H9 (cell line): ENCODE measurements at regions not wholly inside any gene's neighbourhood (a gene's known extent, or its start where the extent isn't known, plus 50 kb on each side); places are given as distances from the start of the nearest gene placed in this dataset.

ENCODE experiments used
- DNase-seq: peaks from one replicate; pipeline ENCODE4 v3.0.0-alpha.2; 2017
- H2AFZ ChIP-seq: one replicate; pipeline ENCODE4 v1.6.1; 2013; ENCODE audit warnings: mild to moderate bottlenecking, low read length, control low read depth, moderate library complexity
- H2AK5ac ChIP-seq: 2 replicates; pipeline ENCODE4 v1.6.1; 2013; ENCODE audit warnings: low read length, control low read depth, mixed read lengths; ENCODE audit not compliant: insufficient read length
- H2BK120ac ChIP-seq: one replicate; pipeline ENCODE4 v1.6.1; 2013; ENCODE audit warnings: low read depth, mild to moderate bottlenecking, low read length, control low read depth, inconsistent platforms; ENCODE audit not compliant: poor library complexity, severe bottlenecking
- H2BK12ac ChIP-seq: 2 replicates; pipeline ENCODE4 v1.6.1; 2013; ENCODE audit warnings: low read length, control low read depth, mixed read lengths, low read depth; ENCODE audit not compliant: insufficient read length
- H2BK15ac ChIP-seq: 2 replicates; pipeline ENCODE4 v1.6.1; 2013; ENCODE audit warnings: low read depth, low read length, control low read depth
- H2BK20ac ChIP-seq: one replicate; pipeline ENCODE4 v1.6.1; 2013; ENCODE audit warnings: low read depth, mild to moderate bottlenecking, low read length, control low read depth, inconsistent platforms; ENCODE audit not compliant: poor library complexity, severe bottlenecking
- H2BK5ac ChIP-seq: 2 replicates; pipeline ENCODE4 v1.6.1; 2013; ENCODE audit warnings: low read length, control low read depth, mixed read lengths; ENCODE audit not compliant: insufficient read length
- H3K14ac ChIP-seq: 2 replicates; pipeline ENCODE4 v1.6.1; 2013; ENCODE audit warnings: low read length, control low read depth; ENCODE audit not compliant: insufficient read depth
- H3K18ac ChIP-seq: 2 replicates; pipeline ENCODE4 v1.6.1; 2013; ENCODE audit warnings: low read depth, mild to moderate bottlenecking, mixed read lengths, low read length, control low read depth; ENCODE audit not compliant: insufficient read length
- H3K23ac ChIP-seq: 2 replicates; pipeline ENCODE4 v1.6.1; 2013; ENCODE audit warnings: low read length, control low read depth, mixed read lengths, low read depth; ENCODE audit not compliant: insufficient read length
- H3K23me2 ChIP-seq: 2 replicates; pipeline ENCODE4 v1.6.1; 2013; ENCODE audit warnings: low read depth, mild to moderate bottlenecking, mixed read lengths, low read length, control low read depth; ENCODE audit not compliant: insufficient read length, poor library complexity, severe bottlenecking
- H3K27ac ChIP-seq: 2 replicates; pipeline ENCODE4 v1.5.1; 2013; ENCODE audit warnings: low read length, control low read depth, mixed read lengths, low read depth; ENCODE audit not compliant: insufficient read length
- H3K27me3 ChIP-seq: 2 replicates; pipeline ENCODE4 v1.6.1; 2013; ENCODE audit warnings: low read length, control low read depth, inconsistent platforms; ENCODE audit not compliant: insufficient read depth
- H3K4ac ChIP-seq: 2 replicates; pipeline ENCODE4 v1.6.1; 2013; ENCODE audit warnings: low read depth, mild to moderate bottlenecking, control low read depth, inconsistent platforms, low read length, moderate library complexity
- H3K4me1 ChIP-seq: 2 replicates; pipeline ENCODE4 v1.6.1; 2013; ENCODE audit warnings: low read length, control low read depth, inconsistent platforms; ENCODE audit not compliant: insufficient read depth
- H3K4me2 ChIP-seq: 2 replicates; pipeline ENCODE4 v1.6.1; 2013; ENCODE audit warnings: low read length, control low read depth, mixed read lengths; ENCODE audit not compliant: insufficient read length, insufficient read depth
- H3K56ac ChIP-seq: 2 replicates; pipeline ENCODE4 v1.6.1; 2013; ENCODE audit warnings: low read depth, mild to moderate bottlenecking, mixed read lengths, low read length, control low read depth; ENCODE audit not compliant: insufficient read length
- H3K79me1 ChIP-seq: 2 replicates; pipeline ENCODE4 v1.6.1; 2013; ENCODE audit warnings: low read depth, mild to moderate bottlenecking, moderate library complexity, low read length, control low read depth, inconsistent platforms; ENCODE audit not compliant: insufficient read depth, poor library complexity, severe bottlenecking
- H3K79me2 ChIP-seq: 2 replicates; pipeline ENCODE4 v1.6.1; 2013; ENCODE audit warnings: low read length, control low read depth, inconsistent platforms; ENCODE audit not compliant: insufficient read depth
- H3K9ac ChIP-seq: 2 replicates; pipeline ENCODE4 v1.6.1; 2013; ENCODE audit warnings: low read length, control low read depth, mixed read lengths; ENCODE audit not compliant: insufficient read length; ENCODE audit errors: extremely low read depth
- H3K9me3 ChIP-seq: one replicate; pipeline ENCODE4 v1.6.1; 2013; ENCODE audit warnings: low read depth, low read length, inconsistent platforms; ENCODE audit not compliant: control insufficient read depth
- H3T11ph ChIP-seq: one replicate; pipeline ENCODE4 v1.6.1; 2013; ENCODE audit warnings: mild to moderate bottlenecking, low read length, control low read depth, inconsistent platforms
- H4K20me1 ChIP-seq: one replicate; pipeline ENCODE4 v1.6.1; 2013; ENCODE audit not compliant: control insufficient read depth, insufficient read length, insufficient read depth
- H4K5ac ChIP-seq: 2 replicates; pipeline ENCODE4 v1.6.1; 2013; ENCODE audit warnings: low read depth, mild to moderate bottlenecking, mixed read lengths, low read length, control low read depth; ENCODE audit not compliant: insufficient read length
- H4K8ac ChIP-seq: replicated peaks from 2 replicates; pipeline ENCODE4 v1.6.1; 2013; ENCODE audit warnings: low read length, control low read depth, mixed read lengths, low read depth; ENCODE audit not compliant: insufficient read length
- H4K91ac ChIP-seq: 2 replicates; pipeline ENCODE4 v1.6.1; 2013; ENCODE audit warnings: low read depth, mild to moderate bottlenecking, moderate library complexity, mixed read lengths, low read length, control low read depth; ENCODE audit not compliant: insufficient read length
- H3K27ac Mint-ChIP-seq, 3 experiments: 2 replicates in 2 of 3; 3 replicates in 1 of 3; pipeline ENCODE4 v1.8.0; 2020 to 2021; ENCODE audit warnings: mixed read lengths in 3 of 3, mild to moderate bottlenecking in 1 of 3, moderate library complexity in 1 of 3
- H3K27me3 Mint-ChIP-seq: 2 replicates; pipeline ENCODE4 v1.8.0; 2021; ENCODE audit warnings: low read depth, mild to moderate bottlenecking, moderate library complexity, mixed read lengths
- H3K36me3 Mint-ChIP-seq, 3 experiments: 2 replicates in 2 of 3; 3 replicates in 1 of 3; pipeline ENCODE4 v1.8.0; 2020 to 2021; ENCODE audit warnings: low read depth in 3 of 3, mixed read lengths in 3 of 3; ENCODE audit not compliant: insufficient read depth in 1 of 3
- H3K4me1 Mint-ChIP-seq, 2 experiments: 2 replicates each; pipeline ENCODE4 v1.8.0; 2020; ENCODE audit warnings: mixed read lengths in 2 of 2
- H3K4me3 Mint-ChIP-seq, 2 experiments: 2 replicates in 1 of 2; 3 replicates in 1 of 2; pipeline ENCODE4 v1.8.0; 2020 to 2021; ENCODE audit warnings: mild to moderate bottlenecking in 2 of 2, mixed read lengths in 2 of 2, moderate library complexity in 1 of 2
- H3K9me3 Mint-ChIP-seq, 2 experiments: 2 replicates in 1 of 2; 3 replicates in 1 of 2; pipeline ENCODE4 v1.8.0; 2020; ENCODE audit warnings: mild to moderate bottlenecking in 2 of 2, mixed read lengths in 2 of 2, moderate library complexity in 1 of 2
- CTCF ChIP-seq: fragments of 200-600 bp; sonication (generic); conservative IDR thresholded peaks from 3 replicates; pipeline ENCODE4 v1.8.0; 2021; ENCODE audit warnings: antibody characterized with exemption, mild to moderate bottlenecking
- WGBS: extraction: QIAGEN DNeasy Blood & Tissue Kit; methylation state at CpG from one replicate; pipeline ENCODE4 v1.1.7; 2013; ENCODE audit warnings: missing lambda C conversion rate, low lambda C conversion rate, mixed read lengths; ENCODE audit not compliant: insufficient read length; ENCODE audit errors: extremely low coverage; 5-methylcytosine and 5-hydroxymethylcytosine counted together

GRCh38 chr16:86797700-86798099 is 219.4 kb downstream of the FOXL1 start:
- Histone ChIP-seq H3K4ac (no peak overlapping the region), H2BK5ac (no peak overlapping the region), H3K23ac (no peak overlapping the region), H2BK15ac (no peak overlapping the region), H3K27me3 (no peaks in the 10 kb centered on the region; the same call in 1 of the 2 replicates), H3K18ac (no peak overlapping the region), H3K23me2 (no peaks in the 10 kb centered on the region), H3K4me2 (no peak overlapping the region), H2BK120ac (no peak overlapping the region), H2AFZ (no peak overlapping the region), H4K91ac (no peak overlapping the region), H3K56ac (no peak overlapping the region), H3K27ac (no peak overlapping the region), H2BK12ac (no peak overlapping the region), H4K20me1 (no peaks in the 10 kb centered on the region), H2BK20ac (no peak overlapping the region), H3K9me3 (no peaks in the 10 kb centered on the region), H3K79me1 (no peaks in the 10 kb centered on the region), H3K9ac (no peak overlapping the region), H3K79me2 (no peaks in the 10 kb centered on the region), H2AK5ac (no peak overlapping the region), H3T11ph (no peak overlapping the region), H3K14ac (no peak overlapping the region), H4K8ac (no peak overlapping the region), H3K4me1 (peaks cover 4% of the 10 kb centered on the region; the same call in 1 of the 2 replicates), H4K5ac (no peak overlapping the region)
- DNase-seq: no peak
- H3K27ac Mint-ChIP-seq: no peak overlapping the region
- H3K9me3 Mint-ChIP-seq: no peaks in the 10 kb centered on the region
- no peak overlapping the region for H3K4me3 Mint-ChIP-seq
- peaks cover 16% of the 10 kb centered on the region for H3K27me3 Mint-ChIP-seq
- TF ChIP-seq CTCF: no peak
- H3K4me1 Mint-ChIP-seq: peaks cover 8 to 12% of the 10 kb centered on the region in 2 experiments
- WGBS: no CpG with 5 or more reads among the region's 4 CpGs
- H3K36me3 Mint-ChIP-seq: peaks cover 0 to 4% (median 0%) of the 10 kb centered on the region in 3 experiments; a peak in 1 of 7 replicates
